ENCODE measurements at regions not wholly inside any gene's neighbourhood (a gene's known extent, or its start where the extent isn't known, plus 50 kb on each side); places are given as distances from the start of the nearest gene placed in this dataset.

- DNase-seq (ENCODE audit: low read depth in 1 of 2, low spot score in 1 of 2), result no peak
Observed at GRCh38 chr4:11895766-11896165, 467.1 kb upstream of the HS3ST1 start.

- no peak for DNase-seq (ENCODE audit: low read depth in 1 of 2, low spot score in 1 of 2)
Observed at GRCh38 chr4:11894977-11895376, 466.3 kb upstream of the HS3ST1 start.

GRCh38 chr4:11894221-11894620, 465.5 kb upstream of the HS3ST1 start:
- no peak for DNase-seq (ENCODE audit: low read depth in 1 of 2, low spot score in 1 of 2)

- no peak for DNase-seq (ENCODE audit: low read depth in 1 of 2, low spot score in 1 of 2)
Observed at GRCh38 chr4:11889099-11889498, 460.4 kb upstream of the HS3ST1 start.

GRCh38 chr4:11881947-11882346, 453.3 kb upstream of the HS3ST1 start:
- no peak for DNase-seq (ENCODE audit: low read depth in 1 of 2, low spot score in 1 of 2)

GRCh38 chr4:11881364-11881763, 452.7 kb upstream of the HS3ST1 start:
- no peak for DNase-seq (ENCODE audit: low read depth in 1 of 2, low spot score in 1 of 2)

GRCh38 chr4:11878241-11878640, 449.5 kb upstream of the HS3ST1 start:
- DNase-seq (ENCODE audit: low read depth in 1 of 2, low spot score in 1 of 2), result no peak

- no peak for DNase-seq (ENCODE audit: low read depth in 1 of 2, low spot score in 1 of 2)
Observed at GRCh38 chr4:11876104-11876503, 447.4 kb upstream of the HS3ST1 start.

GRCh38 chr4:11869191-11869870, 440.6 kb upstream of the HS3ST1 start:
- no peak for DNase-seq (ENCODE audit: low read depth in 1 of 2, low spot score in 1 of 2)

GRCh38 chr4:11866391-11866790, 437.7 kb upstream of the HS3ST1 start:
- DNase-seq (ENCODE audit: low read depth in 1 of 2, low spot score in 1 of 2), result no peak

GRCh38 chr4:11860996-11861395, 432.3 kb upstream of the HS3ST1 start:
- DNase-seq (ENCODE audit: low read depth in 1 of 2, low spot score in 1 of 2), result no peak

GRCh38 chr4:11857881-11858280, 429.2 kb upstream of the HS3ST1 start:
- DNase-seq (ENCODE audit: low read depth in 1 of 2, low spot score in 1 of 2), result no peak

GRCh38 chr4:11847167-11847566, 418.5 kb upstream of the HS3ST1 start:
- no peak for DNase-seq (ENCODE audit: low read depth in 1 of 2, low spot score in 1 of 2)

- no peak for DNase-seq (ENCODE audit: low read depth in 1 of 2, low spot score in 1 of 2)
Observed at GRCh38 chr4:11843927-11844326, 415.2 kb upstream of the HS3ST1 start.

GRCh38 chr4:11843340-11843739, 414.6 kb upstream of the HS3ST1 start:
- DNase-seq (ENCODE audit: low read depth in 1 of 2, low spot score in 1 of 2), result no peak

- DNase-seq (ENCODE audit: low read depth in 1 of 2, low spot score in 1 of 2), result no peak
Observed at GRCh38 chr4:11842620-11843263, 414.0 kb upstream of the HS3ST1 start.

GRCh38 chr4:11839889-11840288, 411.2 kb upstream of the HS3ST1 start:
- no peak for DNase-seq (ENCODE audit: low read depth in 1 of 2, low spot score in 1 of 2)

GRCh38 chr4:11831739-11832138, 403.0 kb upstream of the HS3ST1 start:
- DNase-seq (ENCODE audit: low read depth in 1 of 2, low spot score in 1 of 2), result no peak

GRCh38 chr4:11824566-11824965, 395.9 kb upstream of the HS3ST1 start:
- no peak for DNase-seq (ENCODE audit: low read depth in 1 of 2, low spot score in 1 of 2)

- no peak for DNase-seq (ENCODE audit: low read depth in 1 of 2, low spot score in 1 of 2)
Observed at GRCh38 chr4:11821772-11822430, 393.2 kb upstream of the HS3ST1 start.

- no peak for DNase-seq (ENCODE audit: low read depth in 1 of 2, low spot score in 1 of 2)
Observed at GRCh38 chr4:11817088-11817487, 388.4 kb upstream of the HS3ST1 start.

- DNase-seq (ENCODE audit: low read depth in 1 of 2, low spot score in 1 of 2), result no peak
Observed at GRCh38 chr4:11814758-11815157, 386.1 kb upstream of the HS3ST1 start.

All from activated CD4-positive, alpha-beta T cell treated with anti-CD3 and anti-CD28 coated beads, Interleukin-2, amount 50 U/mL, for 24 hours (primary cell).